T-cell (primary cell): ENCODE measurements at regions not wholly inside any gene's neighbourhood (a gene's known extent, or its start where the extent isn't known, plus 50 kb on each side); places are given as distances from the start of the nearest gene placed in this dataset.
"Not testable (repeated sequence)": the region's sequence is repeated elsewhere in the genome, so short reads cannot be mapped to it uniquely, and the experiment has no call there.

Experiments used
- ATAC-seq, 4 experiments: fragments of 200-7000 bp in 3 of 4; fragments of 150-1000 bp in 1 of 4; cut with Tn5 transposase; replicated peaks in 1 of 4; 1 replicate in 3 of 4; 2 replicates in 1 of 4; pipeline ENCODE4 v1.10.0; 2021; ENCODE audit warnings: moderate library complexity in 3 of 4, mild to moderate bottlenecking in 2 of 4, moderate number of reproducible peaks in 1 of 4
- CTCF ChIA-PET, 2 donors: fragments of 300-600 bp; sonication (Branson Sonifier 250); formaldehyde crosslinking; loops; one replicate each; lab custom pipeline; 2022; ENCODE audit warnings: antibody characterized with exemption in 2 of 2; lab: Charles Lee
- POLR2A ChIA-PET, 2 donors: fragments of 300-600 bp; sonication (Branson Sonifier 250); formaldehyde crosslinking; loops; one replicate each; lab custom pipeline; 2022; ENCODE audit warnings: antibody characterized with exemption in 2 of 2; lab: Charles Lee
- DNase-seq, 35 experiments: peaks; one replicate each; pipeline versions ENCODE4 v3.0.0 to v3.0.0-alpha.2; 2013 to 2023
- H3K27ac ChIP-seq: one replicate; pipeline ENCODE4 v1.5.1; 2013; ENCODE audit warnings: low read length
- H3K27me3 ChIP-seq, 2 experiments: replicated peaks in 1 of 2; 1 replicate in 1 of 2; 2 replicates in 1 of 2; pipeline versions ENCODE4 v1.6.1 to v1.7.0; 2013; ENCODE audit warnings: low read length in 1 of 2, mixed read lengths in 1 of 2; ENCODE audit not compliant: control insufficient read depth in 2 of 2, insufficient read depth in 2 of 2; ENCODE audit errors: extremely low read depth in 1 of 2
- H3K36me3 ChIP-seq, 2 donors: 1 replicate in 1 of 2; 2 replicates in 1 of 2; pipeline versions ENCODE4 v1.6.1 to v1.7.0; 2013; ENCODE audit warnings: low read length in 1 of 2; ENCODE audit not compliant: control insufficient read depth in 2 of 2, insufficient read depth in 1 of 2; ENCODE audit errors: extremely low read depth in 1 of 2
- H3K4me1 ChIP-seq, 2 experiments: 1 replicate in 1 of 2; 2 replicates in 1 of 2; pipeline versions ENCODE4 v1.6.1 to v1.7.0; 2013; ENCODE audit warnings: low read length in 2 of 2, mixed read lengths in 1 of 2; ENCODE audit not compliant: insufficient read depth in 2 of 2, control insufficient read depth in 1 of 2; ENCODE audit errors: extremely low read depth in 1 of 2
- H3K4me3 ChIP-seq, 2 donors: 1 replicate in 1 of 2; 2 replicates in 1 of 2; pipeline versions ENCODE4 v1.5.1 to v1.7.0; 2013; ENCODE audit warnings: mild to moderate bottlenecking in 2 of 2, low read length in 1 of 2, moderate library complexity in 1 of 2; ENCODE audit not compliant: control insufficient read depth in 1 of 2; ENCODE audit errors: extremely low read depth in 1 of 2
- H3K9me3 ChIP-seq: 2 replicates; pipeline ENCODE4 v1.7.0; 2013
- H3K27ac Mint-ChIP-seq, 2 donors: one replicate each; pipeline ENCODE4 v1.8.0; 2020 to 2021; ENCODE audit warnings: mild to moderate bottlenecking in 2 of 2, mixed read lengths in 2 of 2
- H3K27me3 Mint-ChIP-seq, 2 donors: one replicate each; pipeline ENCODE4 v1.8.0; 2021 to 2022; ENCODE audit warnings: mixed read lengths in 2 of 2
- H3K36me3 Mint-ChIP-seq: one replicate; pipeline ENCODE4 v1.8.0; 2021; ENCODE audit warnings: mixed read lengths
- H3K4me1 Mint-ChIP-seq, 3 donors: one replicate each; pipeline ENCODE4 v1.8.0; 2020 to 2022; ENCODE audit warnings: mixed read lengths in 3 of 3, mild to moderate bottlenecking in 1 of 3
- H3K4me3 Mint-ChIP-seq, 3 donors: one replicate each; pipeline ENCODE4 v1.8.0; 2020 to 2022; ENCODE audit warnings: mild to moderate bottlenecking in 3 of 3, mixed read lengths in 3 of 3, moderate library complexity in 3 of 3
- H3K9me3 Mint-ChIP-seq, 3 donors: one replicate each; pipeline ENCODE4 v1.8.0; 2020 to 2022; ENCODE audit warnings: mixed read lengths in 3 of 3
- WGBS: methylation state at CpG from one replicate; pipeline ENCODE4 v1.1.5; 2013; ENCODE audit warnings: missing lambda C conversion rate; ENCODE audit not compliant: insufficient coverage; 5-methylcytosine and 5-hydroxymethylcytosine counted together

- ATAC-seq, H3K4me3 ChIP-seq, H3K9me3 ChIP-seq, H3K27me3 ChIP-seq, H3K36me3 ChIP-seq, H3K27me3 Mint-ChIP-seq, H3K27ac Mint-ChIP-seq, H3K4me1 Mint-ChIP-seq, H3K4me3 Mint-ChIP-seq, H3K27ac ChIP-seq, H3K9me3 Mint-ChIP-seq, H3K4me1 ChIP-seq, DNase-seq, CTCF ChIA-PET, H3K36me3 Mint-ChIP-seq, POLR2A ChIA-PET: not testable (repeated sequence)
- WGBS, result 65% methylated on average over 5 of the region's 14 CpGs
Measured at GRCh38 chr14:35947983-35948382, 121.8 kb downstream of the BRMS1L start.

- no CpG with 5 or more reads among the region's 5 CpGs for WGBS
Measured at GRCh38 chr14:35944847-35945246, 118.7 kb downstream of the BRMS1L start.

GRCh38 chr14:35940291-35940690 is 114.2 kb downstream of the BRMS1L start:
- DNase-seq (no peak), ATAC-seq (no peak)
- Mint-ChIP-seq H3K4me3 (peak overlapping the region in 2 of 3 donors; percentile 27 to 39), H3K27me3 (peaks cover 0 to 3% of the 10 kb centered on the region in 2 donors), H3K27ac (peak overlapping the region in 1 of 2 donors; percentile 43), H3K4me1 (peaks cover 0 to 6% (median 6%) of the 10 kb centered on the region in 3 donors), H3K36me3 (no peaks in the 10 kb centered on the region), H3K9me3 (no peaks in the 10 kb centered on the region)
- H3K4me1 ChIP-seq, result no peaks in the 10 kb centered on the region
- WGBS, result 24% methylated on average over 2 of the region's 4 CpGs
- no peaks in the 10 kb centered on the region for H3K27me3 ChIP-seq
- CTCF ChIA-PET, result no interaction called here
- POLR2A ChIA-PET, result no interaction called here
- no peaks in the 10 kb centered on the region for H3K9me3 ChIP-seq
- no peak overlapping the region for H3K4me3 ChIP-seq
- H3K27ac ChIP-seq, result no peak overlapping the region
- H3K36me3 ChIP-seq, result no peaks in the 10 kb centered on the region

More at GRCh38 chr14:35944847-35945246, 118.7 kb downstream of the BRMS1L start:
- H3K36me3 ChIP-seq, result no peaks in the 10 kb centered on the region
- ChIA-PET POLR2A (no interaction called here), CTCF (interaction anchor here in 1 of 2 donors (1.0 kb wide), 1 partner anchor 62 kb away, joined by 4 read pairs; no protein-coding TSS in a partner anchor)
- H3K4me3 Mint-ChIP-seq, result no peak overlapping the region
- no peaks in the 10 kb centered on the region for H3K36me3 Mint-ChIP-seq
- H3K27ac Mint-ChIP-seq, result no peak overlapping the region
- H3K4me1 Mint-ChIP-seq, result peaks cover 0 to 7% (median 6%) of the 10 kb centered on the region in 3 donors
- no peaks in the 10 kb centered on the region for H3K9me3 ChIP-seq
- H3K27me3 ChIP-seq, result no peaks in the 10 kb centered on the region
- no peaks in the 10 kb centered on the region for H3K4me1 ChIP-seq
- no peak overlapping the region for H3K27ac ChIP-seq
- H3K27me3 Mint-ChIP-seq, result no peaks in the 10 kb centered on the region
- no peaks in the 10 kb centered on the region for H3K9me3 Mint-ChIP-seq
- ATAC-seq (no peak), DNase-seq (peak in 3 of 35 experiments; percentile 3 to 11 (median 8))
- no peak overlapping the region for H3K4me3 ChIP-seq

DNA sequence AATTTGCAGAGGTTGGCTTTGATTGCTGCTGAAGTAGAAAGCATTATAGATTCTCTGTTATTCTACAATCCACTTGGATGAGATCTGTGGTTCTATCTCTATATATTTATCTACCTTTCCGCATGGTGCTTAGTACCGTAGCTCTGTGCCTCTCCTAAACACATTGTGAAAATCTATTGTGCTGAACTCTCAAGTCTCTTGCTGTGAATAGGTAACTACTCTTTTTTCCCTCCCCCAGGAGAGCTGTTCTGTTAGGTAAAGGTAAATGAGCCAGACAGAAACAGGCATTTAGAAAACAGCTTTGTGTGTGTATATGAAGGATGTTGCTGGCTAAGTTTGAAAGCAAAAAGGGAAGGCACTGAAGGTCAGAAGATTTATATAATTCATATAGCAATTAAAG is 112.6 kb downstream of the BRMS1L start:
- no peaks in the 10 kb centered on the region for H3K9me3 Mint-ChIP-seq
- no peaks in the 10 kb centered on the region for H3K4me1 ChIP-seq
- H3K9me3 ChIP-seq, result no peaks in the 10 kb centered on the region
- ChIA-PET CTCF (no interaction called here), POLR2A (no interaction called here)
- no peaks in the 10 kb centered on the region for H3K36me3 Mint-ChIP-seq
- WGBS, result no CpG with 5 or more reads among the region's 2 CpGs
- H3K4me3 Mint-ChIP-seq, result no peak overlapping the region
- no peaks in the 10 kb centered on the region for H3K36me3 ChIP-seq
- ATAC-seq, result no peak
- peaks cover 0 to 3% of the 10 kb centered on the region in 2 donors for H3K27me3 Mint-ChIP-seq
- H3K27me3 ChIP-seq, result no peaks in the 10 kb centered on the region
- H3K4me3 ChIP-seq, result no peak overlapping the region
- H3K4me1 Mint-ChIP-seq, result peaks cover 8 to 12% (median 10%) of the 10 kb centered on the region in 3 donors
- no peak overlapping the region for H3K27ac Mint-ChIP-seq
- no peak overlapping the region for H3K27ac ChIP-seq
- no peak for DNase-seq

DNA sequence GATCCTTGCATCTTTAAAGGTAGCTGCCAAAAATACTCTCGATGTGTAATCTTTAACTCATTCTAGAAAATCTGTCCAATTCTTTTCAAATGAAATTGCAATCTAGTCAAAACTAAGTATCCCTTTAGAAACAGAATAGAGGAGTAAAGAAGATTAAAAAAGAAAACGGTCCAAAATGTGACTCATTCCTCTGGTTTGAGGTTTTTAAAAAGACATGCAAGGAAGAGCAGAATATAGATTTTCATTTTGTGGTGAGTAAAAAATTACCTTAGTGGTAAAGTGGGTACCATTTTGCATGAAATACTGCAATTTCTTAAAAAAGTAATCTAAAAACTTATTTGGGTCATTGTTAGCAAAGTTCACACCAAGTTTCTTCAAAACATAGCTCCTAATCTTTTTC is 108.4 kb downstream of the BRMS1L start:
- no peak for ATAC-seq
- H3K4me3 Mint-ChIP-seq, result no peak overlapping the region
- CTCF ChIA-PET, result interaction anchor here in 1 of 2 donors (0.8 kb wide), 1 partner anchor 29 kb away, joined by 3 read pairs; no protein-coding TSS in a partner anchor

DNA sequence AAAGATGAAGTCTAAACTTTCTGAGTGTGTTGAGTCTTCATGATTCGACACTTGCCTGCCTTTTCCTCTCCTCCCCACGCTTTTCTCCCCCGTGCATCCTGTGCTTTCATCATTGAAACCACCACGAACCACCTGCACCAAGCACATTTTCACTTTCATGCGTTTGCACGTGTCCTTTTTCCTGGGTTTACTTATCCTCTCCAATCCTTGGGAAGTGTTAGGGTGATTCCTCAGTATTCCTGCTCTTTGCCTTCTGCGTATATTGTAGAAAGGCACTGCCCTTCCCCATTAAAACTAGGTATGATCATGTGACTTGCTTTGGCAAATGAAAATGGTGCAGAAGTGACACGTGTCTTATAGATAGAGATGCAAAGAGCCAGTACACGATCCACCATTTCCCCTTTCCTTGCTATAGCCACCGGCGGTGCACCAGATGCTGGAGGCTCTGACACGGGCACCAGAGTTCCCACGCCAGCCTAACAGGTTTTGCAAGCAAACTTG is 106.6 kb downstream of the BRMS1L start:
- Mint-ChIP-seq H3K36me3 (no peaks in the 10 kb centered on the region), H3K4me3 (peak overlapping the region; percentile 75 to 86 (median 81)), H3K27me3 (no peaks in the 10 kb centered on the region), H3K9me3 (peaks cover 0 to 4% (median 0%) of the 10 kb centered on the region in 3 donors), H3K4me1 (peaks cover 19 to 28% (median 23%) of the 10 kb centered on the region in 3 donors), H3K27ac (peak overlapping the region; percentile 83 to 86)
- ATAC-seq (peak; percentile 75 to 91 (median 88)), DNase-seq (peak in 30 of 35 experiments; percentile 1 to 47 (median 17))
- H3K27ac ChIP-seq, result peak overlapping the region; percentile 45
- H3K36me3 ChIP-seq, result no peaks in the 10 kb centered on the region
- no peaks in the 10 kb centered on the region for H3K27me3 ChIP-seq
- ChIA-PET POLR2A (no interaction called here), CTCF (no interaction called here)
- peaks cover 2 to 12% of the 10 kb centered on the region in 2 experiments for H3K4me1 ChIP-seq
- peak overlapping the region; percentile 20 to 59 for H3K4me3 ChIP-seq
- H3K9me3 ChIP-seq, result no peaks in the 10 kb centered on the region
- no CpG with 5 or more reads among the region's 13 CpGs for WGBS

More for the DNA sequence above, 108.4 kb downstream of the BRMS1L start:
- no CpG with 5 or more reads among the region's 2 CpGs for WGBS
- no peaks in the 10 kb centered on the region for H3K9me3 ChIP-seq
- no peaks in the 10 kb centered on the region for H3K36me3 ChIP-seq
- H3K4me1 Mint-ChIP-seq, result peaks cover 19 to 28% (median 23%) of the 10 kb centered on the region in 3 donors
- no peaks in the 10 kb centered on the region for H3K27me3 ChIP-seq
- no peak for DNase-seq
- peak overlapping the region; percentile 54 to 57 for H3K27ac Mint-ChIP-seq
- no peaks in the 10 kb centered on the region for H3K36me3 Mint-ChIP-seq
- peaks cover 0 to 4% (median 0%) of the 10 kb centered on the region in 3 donors for H3K9me3 Mint-ChIP-seq
- H3K4me1 ChIP-seq, result peaks cover 2 to 12% of the 10 kb centered on the region in 2 experiments
- POLR2A ChIA-PET, result no interaction called here
- H3K4me3 ChIP-seq, result no peak overlapping the region
- H3K27me3 Mint-ChIP-seq, result peaks cover 0 to 3% of the 10 kb centered on the region in 2 donors
- no peak overlapping the region for H3K27ac ChIP-seq
